Progenitor cell of endocrine pancreas (in vitro differentiated cells): ENCODE measurements at regions not wholly inside any gene's neighbourhood (a gene's known extent, or its start where the extent isn't known, plus 50 kb on each side); places are given as distances from the start of the nearest gene placed in this dataset.

Experiments
- DNase-seq: peaks from one replicate; pipeline ENCODE4 v3.0.0; 2021; ENCODE audit warnings: low spot score; ENCODE audit not compliant: unreplicated experiment
- H3K27ac Mint-ChIP-seq: 2 replicates; pipeline ENCODE4 v1.8.0; 2021; ENCODE audit warnings: mild to moderate bottlenecking, moderate library complexity, mixed read lengths
- H3K27me3 Mint-ChIP-seq: 2 replicates; pipeline ENCODE4 v1.8.0; 2021; ENCODE audit warnings: mixed read lengths
- H3K36me3 Mint-ChIP-seq: 2 replicates; pipeline ENCODE4 v1.8.0; 2022; ENCODE audit warnings: mixed read lengths; ENCODE audit not compliant: insufficient read depth
- H3K4me1 Mint-ChIP-seq: 2 replicates; pipeline ENCODE4 v1.8.0; 2021; ENCODE audit warnings: low read depth, mixed read lengths
- H3K4me3 Mint-ChIP-seq: 2 replicates; pipeline ENCODE4 v1.8.0; 2021; ENCODE audit warnings: low read depth, mild to moderate bottlenecking, moderate library complexity, mixed read lengths
- H3K9me3 Mint-ChIP-seq: 2 replicates; pipeline ENCODE4 v1.8.0; 2021; ENCODE audit warnings: low read depth, mixed read lengths
- CTCF ChIP-seq: fragments of 200-600 bp; sonication (generic); IDR thresholded peaks from one replicate; pipeline ENCODE4 v1.5.0; 2021; ENCODE audit warnings: antibody characterized with exemption, mild to moderate bottlenecking; ENCODE audit not compliant: unreplicated experiment

- no peak for DNase-seq
- peak; percentile 34 for TF ChIP-seq CTCF
- Mint-ChIP-seq H3K4me1 (peaks cover 21% of the 10 kb centered on the region), H3K36me3 (no peaks in the 10 kb centered on the region), H3K27me3 (peaks cover 72% of the 10 kb centered on the region), H3K4me3 (peak overlapping the region; percentile 12), H3K9me3 (no peaks in the 10 kb centered on the region), H3K27ac (peak overlapping the region; percentile 18)
Measured at GRCh38 chr1:38139738-38140487, 93.3 kb upstream of the POU3F1 start.

- DNase-seq, result no peak
- no peaks in the 10 kb centered on the region for H3K9me3 Mint-ChIP-seq
- H3K4me3 Mint-ChIP-seq, result no peak overlapping the region
- peak overlapping the region; percentile 21 for H3K27ac Mint-ChIP-seq
- peaks cover 21% of the 10 kb centered on the region for H3K4me1 Mint-ChIP-seq
- no peak for TF ChIP-seq CTCF
- peaks cover 78% of the 10 kb centered on the region for H3K27me3 Mint-ChIP-seq
- H3K36me3 Mint-ChIP-seq, result no peaks in the 10 kb centered on the region
Measured at GRCh38 chr1:38138498-38139233, 92.1 kb upstream of the POU3F1 start.

- Mint-ChIP-seq H3K36me3 (no peaks in the 10 kb centered on the region), H3K27ac (peak overlapping the region; percentile 73), H3K27me3 (peaks cover 76% of the 10 kb centered on the region), H3K9me3 (no peaks in the 10 kb centered on the region), H3K4me1 (peaks cover 21% of the 10 kb centered on the region), H3K4me3 (no peak overlapping the region)
- TF ChIP-seq CTCF, result no peak
- DNase-seq, result no peak
Measured at GRCh38 chr1:38137164-38137563, 90.6 kb upstream of the POU3F1 start.

- Mint-ChIP-seq H3K9me3 (no peaks in the 10 kb centered on the region), H3K36me3 (no peaks in the 10 kb centered on the region), H3K4me1 (peaks cover 14% of the 10 kb centered on the region), H3K27ac (no peak overlapping the region), H3K27me3 (peaks cover 80% of the 10 kb centered on the region), H3K4me3 (no peak overlapping the region)
- no peak for DNase-seq
- no peak for TF ChIP-seq CTCF
Measured at GRCh38 chr1:38135625-38136414, 89.2 kb upstream of the POU3F1 start.

- Mint-ChIP-seq H3K36me3 (no peaks in the 10 kb centered on the region), H3K4me3 (no peak overlapping the region), H3K9me3 (no peaks in the 10 kb centered on the region), H3K4me1 (peaks cover 3% of the 10 kb centered on the region), H3K27ac (no peak overlapping the region), H3K27me3 (peaks cover 69% of the 10 kb centered on the region)
- no peak for TF ChIP-seq CTCF
- DNase-seq, result no peak
Measured at GRCh38 chr1:38134294-38134755, 87.7 kb upstream of the POU3F1 start.
